ENCODE measurements at regions not wholly inside any gene's neighbourhood (a gene's known extent, or its start where the extent isn't known, plus 50 kb on each side); places are given as distances from the start of the nearest gene placed in this dataset.

GRCh38 chr3:163048881-163049280, 1552.3 kb downstream of the OTOL1 start:
- no peak for DNase-seq

- no peak for DNase-seq
Observed at GRCh38 chr3:163056874-163057497, 1560.4 kb downstream of the OTOL1 start.

- DNase-seq, result no peak
Observed at GRCh38 chr3:163058031-163058854, 1561.6 kb downstream of the OTOL1 start.

- DNase-seq, result no peak
Observed at GRCh38 chr3:163071713-163072112, 1575.1 kb downstream of the OTOL1 start.

All from T-helper 1 cell (primary cell).